Keratinocyte (primary cell): ENCODE measurements at regions not wholly inside any gene's neighbourhood (a gene's known extent, or its start where the extent isn't known, plus 50 kb on each side); places are given as distances from the start of the nearest gene placed in this dataset.
A peak's percentile ranks its signal among the peaks of the same experiment; 100 is the strongest.

ENCODE experiments used
- DNase-seq: peaks from one replicate; pipeline ENCODE4 v3.0.0-alpha.2; 2011; ENCODE audit warnings: low read depth, missing footprints, low spot score
- FAIRE-seq: peaks from 2 replicates; lab custom pipeline; 2011; peaks lifted over from hg19 to GRCh38; lab: Jason Lieb, UNC
- H2AFZ ChIP-seq: 2 replicates; pipeline ENCODE4 v1.6.0; 2012; ENCODE audit warnings: low read length, control low read depth, inconsistent platforms; ENCODE audit not compliant: control insufficient read depth
- H3K27ac ChIP-seq: 2 replicates; pipeline ENCODE4 v1.5.1; 2011; ENCODE audit warnings: low read length; ENCODE audit not compliant: control insufficient read depth, insufficient read depth
- H3K27me3 ChIP-seq: 3 replicates; pipeline ENCODE4 v1.6.0; 2011; ENCODE audit warnings: low read length; ENCODE audit not compliant: control insufficient read depth, insufficient read depth; ENCODE audit errors: extremely low read depth
- H3K36me3 ChIP-seq, 2 experiments: 2 replicates in 1 of 2; 3 replicates in 1 of 2; pipeline ENCODE4 v1.5.1; 2011; ENCODE audit warnings: low read length in 2 of 2, mild to moderate bottlenecking in 1 of 2; ENCODE audit not compliant: control insufficient read depth in 2 of 2, insufficient read depth in 2 of 2; ENCODE audit errors: extremely low read depth in 1 of 2
- H3K4me1 ChIP-seq: 3 replicates; pipeline ENCODE4 v1.5.1; 2011; ENCODE audit warnings: low read length; ENCODE audit not compliant: control insufficient read depth, insufficient read depth; ENCODE audit errors: extremely low read depth
- H3K4me2 ChIP-seq: 3 replicates; pipeline ENCODE4 v1.6.0; 2011; ENCODE audit warnings: low read depth, low read length; ENCODE audit not compliant: control insufficient read depth, insufficient read depth; ENCODE audit errors: extremely low read depth
- H3K4me3 ChIP-seq, 3 experiments: fragments of 200-600 bp in 1 of 3; sonication (generic) in 1 of 3; 2 replicates in 2 of 3; 3 replicates in 1 of 3; pipeline ENCODE4 v1.5.1; 2011 to 2016; ENCODE audit warnings: low read length in 3 of 3, mild to moderate bottlenecking in 3 of 3, control low read depth in 2 of 3, inconsistent platforms in 1 of 3, low read depth in 1 of 3, mixed read lengths in 1 of 3, mixed run types in 1 of 3, moderate library complexity in 1 of 3; ENCODE audit not compliant: control insufficient read depth in 2 of 3, insufficient read depth in 2 of 3; ENCODE audit errors: extremely low read depth in 1 of 3
- H3K79me2 ChIP-seq: 2 replicates; pipeline ENCODE4 v1.6.0; 2012; ENCODE audit warnings: low read length; ENCODE audit not compliant: control insufficient read depth, insufficient read depth
- H3K9ac ChIP-seq: 3 replicates; pipeline ENCODE4 v1.6.0; 2011; ENCODE audit warnings: low read length; ENCODE audit not compliant: control insufficient read depth, insufficient read depth; ENCODE audit errors: extremely low read depth
- H3K9me1 ChIP-seq: 3 replicates; pipeline ENCODE4 v1.6.0; 2011; ENCODE audit warnings: low read length; ENCODE audit not compliant: control insufficient read depth, insufficient read depth; ENCODE audit errors: extremely low read depth
- H3K9me3 ChIP-seq: 2 replicates; pipeline ENCODE4 v1.5.1; 2012; ENCODE audit warnings: low read depth, low read length; ENCODE audit not compliant: control insufficient read depth
- H4K20me1 ChIP-seq: 3 replicates; pipeline ENCODE4 v1.6.0; 2011; ENCODE audit warnings: low read length; ENCODE audit not compliant: control insufficient read depth, insufficient read depth; ENCODE audit errors: extremely low read depth
- EZH2 ChIP-seq: IDR thresholded peaks from one replicate; pipeline ENCODE4 v1.6.1; 2012; ENCODE audit warnings: inconsistent platforms, mild to moderate bottlenecking, low read length, moderate library complexity
- dilution Hi-C: fragments of 300-500 bp; cut with MboI; formaldehyde crosslinking; loops from one replicate; pipeline ENCODE4 v1.7.0; 2020; ENCODE audit warnings: low sequenced_read_pairs; ENCODE audit not compliant: extremely low pct_ligation_motif_present
- TF ChIP-seq, protein P1 (sequence below), 3 experiments: IDR thresholded peaks in 1 of 3; conservative IDR thresholded peaks in 1 of 3; optimal IDR thresholded peaks in 1 of 3; 2 replicates in 2 of 3; 3 replicates in 1 of 3; pipeline versions ENCODE3 to v1.5.1; 2011; ENCODE audit warnings: low read length in 3 of 3, mild to moderate bottlenecking in 3 of 3, moderate library complexity in 2 of 3, control low read depth in 1 of 3, inconsistent platforms in 1 of 3; ENCODE audit not compliant: insufficient read depth in 2 of 3; ENCODE audit errors: extremely low read depth in 1 of 3

DNA sequence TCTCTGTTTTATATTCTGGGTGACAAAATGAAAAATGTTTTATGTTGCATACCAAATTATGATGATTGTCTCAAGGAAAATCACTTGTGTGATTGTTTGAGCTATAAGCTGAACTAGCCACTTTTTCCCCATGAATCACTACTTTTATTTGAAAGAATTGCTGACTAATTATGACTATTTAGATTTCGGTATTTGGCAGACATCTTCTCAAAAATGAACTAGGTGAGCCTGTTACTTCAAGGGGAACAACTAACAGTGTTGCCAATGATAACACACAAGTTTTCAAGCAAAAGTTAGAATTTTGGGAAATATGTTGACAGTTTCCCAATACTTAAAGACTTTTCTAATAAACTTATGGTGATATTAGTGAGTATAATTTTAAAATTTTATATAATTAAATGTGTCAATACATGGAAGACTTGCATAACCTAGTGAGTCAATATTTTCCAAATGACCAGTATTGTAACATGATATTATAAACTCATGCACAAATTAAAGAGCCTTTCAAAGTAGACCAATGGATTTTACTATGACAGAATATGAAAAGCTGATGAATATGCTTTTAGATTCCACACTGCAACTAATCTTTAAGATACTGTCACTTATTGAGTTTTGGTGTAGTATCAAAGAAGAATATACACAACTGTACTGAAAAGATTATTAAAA lies 187.7 kb upstream of the GATB start:
- Histone ChIP-seq H3K36me3 (no peaks in the 10 kb centered on the region), H3K4me1 (peaks cover 2% of the 10 kb centered on the region), H3K4me2 (no peak overlapping the region), H2AFZ (no peak overlapping the region), H3K9ac (no peak overlapping the region), H3K79me2 (no peaks in the 10 kb centered on the region), H4K20me1 (no peaks in the 10 kb centered on the region), H3K4me3 (no peak overlapping the region), H3K27ac (no peak overlapping the region), H3K9me1 (no peaks in the 10 kb centered on the region), H3K27me3 (no peaks in the 10 kb centered on the region), H3K9me3 (peaks cover 6% of the 10 kb centered on the region)
- DNase-seq (peak; percentile 32), FAIRE-seq (no peak)
- dilution Hi-C loops = no loop called here
- TF ChIP-seq, protein P1, sequence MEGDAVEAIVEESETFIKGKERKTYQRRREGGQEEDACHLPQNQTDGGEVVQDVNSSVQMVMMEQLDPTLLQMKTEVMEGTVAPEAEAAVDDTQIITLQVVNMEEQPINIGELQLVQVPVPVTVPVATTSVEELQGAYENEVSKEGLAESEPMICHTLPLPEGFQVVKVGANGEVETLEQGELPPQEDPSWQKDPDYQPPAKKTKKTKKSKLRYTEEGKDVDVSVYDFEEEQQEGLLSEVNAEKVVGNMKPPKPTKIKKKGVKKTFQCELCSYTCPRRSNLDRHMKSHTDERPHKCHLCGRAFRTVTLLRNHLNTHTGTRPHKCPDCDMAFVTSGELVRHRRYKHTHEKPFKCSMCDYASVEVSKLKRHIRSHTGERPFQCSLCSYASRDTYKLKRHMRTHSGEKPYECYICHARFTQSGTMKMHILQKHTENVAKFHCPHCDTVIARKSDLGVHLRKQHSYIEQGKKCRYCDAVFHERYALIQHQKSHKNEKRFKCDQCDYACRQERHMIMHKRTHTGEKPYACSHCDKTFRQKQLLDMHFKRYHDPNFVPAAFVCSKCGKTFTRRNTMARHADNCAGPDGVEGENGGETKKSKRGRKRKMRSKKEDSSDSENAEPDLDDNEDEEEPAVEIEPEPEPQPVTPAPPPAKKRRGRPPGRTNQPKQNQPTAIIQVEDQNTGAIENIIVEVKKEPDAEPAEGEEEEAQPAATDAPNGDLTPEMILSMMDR (optimal IDR thresholded peaks at IDR 0.05 in 1 of 3, IDR thresholded peaks at IDR 0.05 in 1 of 3, conservative IDR thresholded peaks at IDR 0.05 in 1 of 3; ENCODE audit: extremely low read depth in 1 of 3, insufficient read depth in 2 of 3, low read length in 3 of 3) = no peak
- TF ChIP-seq EZH2 = no peak

DNA sequence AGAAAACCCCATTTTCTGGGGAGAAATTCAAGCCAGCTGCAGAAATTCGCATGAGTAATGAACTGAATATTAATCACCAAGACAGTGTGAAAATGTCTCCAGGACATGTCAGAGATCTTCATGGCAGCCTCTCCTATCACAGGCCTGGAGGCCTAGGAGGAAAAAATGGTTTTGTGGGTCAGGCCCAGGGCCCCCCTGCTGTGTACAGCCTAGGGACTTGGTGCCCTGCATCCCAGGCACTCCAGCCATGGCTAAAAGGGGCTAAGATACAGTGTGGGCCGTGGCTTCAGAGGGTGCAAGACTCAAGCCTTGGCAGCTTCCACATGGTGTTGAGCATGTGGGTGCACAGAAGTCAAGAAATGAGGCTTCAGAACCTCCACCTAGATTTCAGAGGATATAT lies 185.9 kb upstream of the GATB start:
- Histone ChIP-seq H3K79me2 (no peaks in the 10 kb centered on the region), H3K27ac (no peak overlapping the region), H4K20me1 (no peaks in the 10 kb centered on the region), H2AFZ (no peak overlapping the region), H3K9me3 (peaks cover 8% of the 10 kb centered on the region), H3K27me3 (no peaks in the 10 kb centered on the region), H3K36me3 (no peaks in the 10 kb centered on the region), H3K4me3 (no peak overlapping the region), H3K9ac (no peak overlapping the region), H3K9me1 (no peaks in the 10 kb centered on the region), H3K4me2 (no peak overlapping the region), H3K4me1 (peaks cover 2% of the 10 kb centered on the region)
- TF ChIP-seq, protein P1 (optimal IDR thresholded peaks at IDR 0.05 in 1 of 3, IDR thresholded peaks at IDR 0.05 in 1 of 3, conservative IDR thresholded peaks at IDR 0.05 in 1 of 3; ENCODE audit: extremely low read depth in 1 of 3, insufficient read depth in 2 of 3, low read length in 3 of 3) = no peak
- no peak for TF ChIP-seq EZH2
- dilution Hi-C loops = no loop called here
- FAIRE-seq (no peak), DNase-seq (no peak)
